Thyroid gland (tissue), 4 donors: ENCODE measurements at regions not wholly inside any gene's neighbourhood (a gene's known extent, or its start where the extent isn't known, plus 50 kb on each side); places are given as distances from the start of the nearest gene placed in this dataset.

ENCODE experiments used
- DNase-seq, 2 donors: peaks; one replicate each; pipeline ENCODE4 v3.0.0-alpha.2; 2019
- H3K27ac ChIP-seq, 3 donors: fragments of 200-600 bp; sonication (generic); 1 replicate in 2 of 3; 2 replicates in 1 of 3; pipeline ENCODE4 v1.5.1; 2016 to 2019; ENCODE audit warnings: mild to moderate bottlenecking in 1 of 3, moderate library complexity in 1 of 3
- H3K27me3 ChIP-seq: fragments of 200-600 bp; sonication (generic); one replicate; pipeline ENCODE4 v1.5.1; 2019
- H3K36me3 ChIP-seq, 2 donors: fragments of 200-600 bp; sonication (generic); one replicate each; pipeline ENCODE4 v1.5.1; 2016 to 2019
- H3K4me1 ChIP-seq, 2 donors: fragments of 200-600 bp; sonication (generic); one replicate each; pipeline ENCODE4 v1.5.1; 2017 to 2019
- H3K4me3 ChIP-seq, 3 donors: fragments of 200-600 bp; sonication (generic); replicated peaks in 1 of 3; 1 replicate in 2 of 3; 2 replicates in 1 of 3; pipeline ENCODE4 v1.5.1; 2016; ENCODE audit warnings: mild to moderate bottlenecking in 1 of 3
- H3K9me3 ChIP-seq: fragments of 200-600 bp; sonication (generic); one replicate; pipeline ENCODE4 v1.5.1; 2017
- CTCF ChIP-seq, 6 experiments: fragments of 200-600 bp in 3 of 6; fragments of 450-650 bp in 3 of 6; sonication (generic) in 3 of 6; IDR thresholded peaks; one replicate each; pipeline ENCODE4 v1.5.1; 2016 to 2019; ENCODE audit warnings: antibody characterized with exemption in 6 of 6, mild to moderate bottlenecking in 2 of 6, inconsistent platforms in 1 of 6, moderate library complexity in 1 of 6
- POLR2A ChIP-seq, 2 donors: fragments of 450-650 bp; IDR thresholded peaks; one replicate each; pipeline ENCODE4 v1.6.1; 2017; ENCODE audit warnings: antibody characterized with exemption in 2 of 2, mild to moderate bottlenecking in 2 of 2, moderate library complexity in 1 of 2
- WGBS, 2 donors: methylation state at CpG; one replicate each; pipeline ENCODE4 v1.1.5; 2017; 5-methylcytosine and 5-hydroxymethylcytosine counted together
- intact Hi-C: fragments of 100-400 bp; cut with DNase I; formaldehyde crosslinking; loops from one replicate; pipeline ENCODE4 v1.15.1; 2023

GRCh38 chr10:58086144-58086762 is 181.4 kb downstream of the IPMK start:
- WGBS, 2 donors, result 51% methylated on average over 2 of the region's 2 CpGs

GRCh38 chr10:58082248-58082647 is 185.4 kb downstream of the IPMK start:
- H3K27ac ChIP-seq, result no peak overlapping the region
- H3K27me3 ChIP-seq, result no peaks in the 10 kb centered on the region
- TF ChIP-seq CTCF (IDR thresholded peaks at IDR 0.05), result no peak
- no peak for TF ChIP-seq POLR2A (IDR thresholded peaks at IDR 0.05)
- no peak overlapping the region for H3K4me3 ChIP-seq
- 90 to 93% methylated on average over 3 of the region's 3 CpGs for WGBS, 2 donors
- peaks cover 0 to 7% of the 10 kb centered on the region in 2 donors for H3K4me1 ChIP-seq
- no peak for DNase-seq
- H3K9me3 ChIP-seq, result no peaks in the 10 kb centered on the region
- no peaks in the 10 kb centered on the region for H3K36me3 ChIP-seq
- intact Hi-C loops, result no loop called here

More at GRCh38 chr10:58086144-58086762, 181.4 kb downstream of the IPMK start:
- TF ChIP-seq CTCF (IDR thresholded peaks at IDR 0.05) (no peak), POLR2A (IDR thresholded peaks at IDR 0.05) (no peak)
- Histone ChIP-seq H3K36me3 (no peaks in the 10 kb centered on the region), H3K4me3 (no peak overlapping the region), H3K4me1 (peaks cover 0 to 7% of the 10 kb centered on the region in 2 donors), H3K27ac (no peak overlapping the region), H3K9me3 (no peaks in the 10 kb centered on the region), H3K27me3 (no peaks in the 10 kb centered on the region)
- intact Hi-C loops, result no loop called here
- DNase-seq, result no peak

- H3K36me3 ChIP-seq, result no peaks in the 10 kb centered on the region
- 21 to 34% methylated on average over 2 of the region's 2 CpGs for WGBS, 2 donors
- no peak overlapping the region for H3K4me3 ChIP-seq
- no peaks in the 10 kb centered on the region for H3K9me3 ChIP-seq
- intact Hi-C loops, result no loop called here
- no peak overlapping the region for H3K27ac ChIP-seq
- peaks cover 0 to 7% of the 10 kb centered on the region in 2 donors for H3K4me1 ChIP-seq
- no peaks in the 10 kb centered on the region for H3K27me3 ChIP-seq
- DNase-seq, result no peak
- no peak for TF ChIP-seq CTCF (IDR thresholded peaks at IDR 0.05)
- no peak for TF ChIP-seq POLR2A (IDR thresholded peaks at IDR 0.05)
Measured at GRCh38 chr10:58081353-58081752, 186.3 kb downstream of the IPMK start.

- 93 to 97% methylated on average over 2 of the region's 2 CpGs for WGBS, 2 donors
- Histone ChIP-seq H3K27ac (no peak overlapping the region), H3K27me3 (no peaks in the 10 kb centered on the region), H3K4me3 (no peak overlapping the region), H3K4me1 (no peaks in the 10 kb centered on the region), H3K36me3 (no peaks in the 10 kb centered on the region), H3K9me3 (no peaks in the 10 kb centered on the region)
- intact Hi-C loops, result no loop called here
- no peak for DNase-seq
- TF ChIP-seq CTCF (IDR thresholded peaks at IDR 0.05) (no peak), POLR2A (IDR thresholded peaks at IDR 0.05) (no peak)
Measured at GRCh38 chr10:58079461-58079860, 188.2 kb downstream of the IPMK start.

GRCh38 chr10:58072634-58073033 is 195.1 kb downstream of the IPMK start:
- H3K4me1 ChIP-seq, result no peaks in the 10 kb centered on the region
- H3K27ac ChIP-seq, result no peak overlapping the region
- H3K4me3 ChIP-seq, result no peak overlapping the region
- 88 to 91% methylated on average over 3 of the region's 3 CpGs for WGBS, 2 donors
- TF ChIP-seq CTCF (IDR thresholded peaks at IDR 0.05), result no peak
- TF ChIP-seq POLR2A (IDR thresholded peaks at IDR 0.05), result no peak
- intact Hi-C loops, result no loop called here
- no peaks in the 10 kb centered on the region for H3K9me3 ChIP-seq
- H3K27me3 ChIP-seq, result no peaks in the 10 kb centered on the region
- no peak for DNase-seq
- H3K36me3 ChIP-seq, result no peaks in the 10 kb centered on the region
